RWPE2 (cell line): ENCODE measurements at regions not wholly inside any gene's neighbourhood (a gene's known extent, or its start where the extent isn't known, plus 50 kb on each side); places are given as distances from the start of the nearest gene placed in this dataset.
"Not testable (repeated sequence)": the region's sequence is repeated elsewhere in the genome, so short reads cannot be mapped to it uniquely, and the experiment has no call there.

Experiments
- ATAC-seq: fragments of 200-7000 bp; cut with Tn5 transposase; 3 replicates; pipeline ENCODE4 v1.9.1; 2021; ENCODE audit warnings: low read depth
- DNase-seq: peaks from one replicate; pipeline ENCODE4 v3.0.0-alpha.2; 2020; ENCODE audit warnings: low spot score
- H3K27ac ChIP-seq: fragments of 450-650 bp; 2 replicates; pipeline ENCODE4 v1.5.1; 2017; ENCODE audit warnings: mild to moderate bottlenecking; ENCODE audit not compliant: poor library complexity, severe bottlenecking
- H3K27me3 ChIP-seq: fragments of 250-450 bp; sonication (Bioruptor Pico); 2 replicates; pipeline ENCODE4 v1.5.1; 2021; ENCODE audit warnings: mild to moderate bottlenecking, moderate library complexity; ENCODE audit not compliant: insufficient read depth, poor library complexity, severe bottlenecking
- H3K36me3 ChIP-seq: fragments of 250-450 bp; sonication (Bioruptor Pico); 2 replicates; pipeline ENCODE4 v1.5.1; 2020; ENCODE audit warnings: low read depth, mild to moderate bottlenecking, moderate library complexity
- H3K4me1 ChIP-seq: fragments of 250-450 bp; sonication (Bioruptor Pico); 2 replicates; pipeline ENCODE4 v1.5.1; 2021; ENCODE audit warnings: mild to moderate bottlenecking, moderate library complexity; ENCODE audit not compliant: insufficient read depth, poor library complexity, severe bottlenecking
- H3K4me3 ChIP-seq: fragments of 250-450 bp; sonication (Bioruptor Pico); 2 replicates; pipeline ENCODE4 v1.5.1; 2021; ENCODE audit warnings: mild to moderate bottlenecking, moderate library complexity; ENCODE audit not compliant: severe bottlenecking
- H3K9me3 ChIP-seq: fragments of 250-450 bp; sonication (Bioruptor Pico); 2 replicates; pipeline ENCODE4 v1.5.1; 2021; ENCODE audit warnings: mild to moderate bottlenecking, moderate library complexity; ENCODE audit not compliant: severe bottlenecking

DNA sequence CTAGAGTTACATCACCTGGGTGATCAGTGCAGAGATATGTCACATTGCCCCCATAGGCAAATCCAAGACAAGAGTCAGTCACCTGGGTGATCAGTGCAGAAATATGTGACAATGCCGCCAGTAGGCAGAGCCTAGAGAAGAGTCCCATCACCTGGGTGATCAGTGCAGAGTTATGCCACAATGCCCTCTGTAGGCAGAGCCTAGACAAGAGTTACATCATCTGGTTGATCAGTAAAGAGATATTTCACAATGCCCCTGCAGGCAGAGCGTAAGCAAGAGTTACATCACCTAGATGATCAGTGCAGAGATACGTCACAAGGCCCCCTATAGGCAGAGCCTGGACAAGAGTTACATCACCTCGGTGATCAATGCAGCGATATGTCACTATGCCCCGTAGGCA, 63.3 kb upstream of the FRG2B start:
- H3K4me3 ChIP-seq, H3K4me1 ChIP-seq, H3K9me3 ChIP-seq, DNase-seq, H3K27me3 ChIP-seq, H3K27ac ChIP-seq, ATAC-seq, H3K36me3 ChIP-seq: not testable (repeated sequence)

DNA sequence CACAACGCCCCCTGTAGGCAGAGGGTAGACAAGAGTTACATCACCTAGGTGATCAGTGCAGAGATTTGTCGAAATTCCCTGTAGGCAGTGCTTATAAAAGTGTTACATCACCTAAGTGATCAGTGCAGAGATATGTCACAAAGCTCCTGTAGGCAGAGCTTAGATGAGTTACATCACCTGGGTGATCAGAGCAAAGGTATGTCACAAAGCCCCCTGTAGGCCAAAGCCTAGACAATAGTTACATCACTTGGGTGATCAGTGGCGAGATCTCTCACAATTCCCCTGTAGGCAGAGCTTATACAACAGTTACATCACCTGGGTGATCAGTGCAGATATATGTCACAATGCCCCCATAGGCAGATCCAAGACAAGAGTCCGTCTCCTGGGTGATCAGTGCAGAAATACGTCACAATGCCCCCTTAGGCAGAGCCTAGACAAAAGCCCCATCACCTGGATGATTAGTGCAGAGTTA, 61.9 kb upstream of the FRG2B start:
- H3K4me3 ChIP-seq, H3K4me1 ChIP-seq, H3K9me3 ChIP-seq, H3K36me3 ChIP-seq, DNase-seq, H3K27me3 ChIP-seq, H3K27ac ChIP-seq: not testable (repeated sequence)
- ATAC-seq, result peak; percentile 31

DNA sequence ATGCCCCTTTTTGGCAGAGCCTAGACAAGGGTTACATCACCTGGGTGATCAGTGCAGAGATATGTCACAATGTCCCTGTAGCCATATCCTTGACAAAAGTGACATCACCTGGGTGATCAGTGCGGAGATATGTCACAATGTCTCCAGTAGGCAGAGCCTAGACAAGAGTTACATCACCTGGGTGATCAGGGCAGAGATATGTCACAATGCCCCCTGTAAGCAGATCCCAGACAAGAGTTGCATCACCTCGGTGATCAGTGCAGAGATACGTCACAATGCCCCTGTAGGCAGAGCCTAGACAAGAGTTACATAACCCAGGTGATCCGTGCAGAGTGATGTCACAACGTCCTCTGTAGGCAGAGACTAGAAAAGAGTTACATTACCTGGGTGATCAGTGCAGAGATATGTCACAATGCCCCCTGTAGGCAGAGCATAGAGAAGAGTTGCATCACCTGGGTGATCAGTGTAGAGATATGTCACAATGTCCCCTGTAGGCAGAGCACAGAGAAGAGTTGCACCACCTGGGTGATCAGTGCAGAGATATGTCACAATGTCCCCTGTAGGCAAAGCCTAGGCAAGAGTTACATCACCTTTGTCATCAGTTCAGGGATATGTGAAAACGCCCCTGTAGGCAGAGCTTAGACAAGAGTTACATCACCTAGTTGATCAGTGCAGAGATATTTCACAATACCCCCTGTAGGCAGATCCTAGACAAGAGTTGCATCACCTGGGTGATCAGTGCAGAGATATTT, 61.3 kb upstream of the FRG2B start:
- H3K4me3 ChIP-seq, H3K27ac ChIP-seq, H3K36me3 ChIP-seq, H3K9me3 ChIP-seq, DNase-seq, H3K4me1 ChIP-seq, H3K27me3 ChIP-seq: not testable (repeated sequence)
- ATAC-seq, result peak; percentile 68

DNA sequence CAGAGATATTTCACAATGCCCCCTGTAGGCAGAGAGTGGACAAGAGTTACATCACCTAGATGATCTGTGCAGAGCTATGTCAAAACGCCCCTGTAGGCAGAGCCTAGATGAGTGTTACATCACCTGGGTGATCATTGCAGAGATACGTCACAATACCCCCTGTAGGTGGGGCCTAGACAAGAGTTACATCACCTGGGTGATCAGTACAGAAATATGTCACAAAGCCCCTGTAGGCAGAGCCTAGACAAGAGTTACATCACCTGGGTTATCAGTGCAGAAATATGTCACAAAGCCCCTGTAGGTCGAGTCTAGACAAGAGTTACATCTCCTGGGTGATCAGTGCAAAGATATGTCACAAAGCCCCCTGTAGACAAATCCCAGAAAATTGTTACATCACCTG, 60.4 kb upstream of the FRG2B start:
- not testable (repeated sequence) for DNase-seq, H3K4me3 ChIP-seq, H3K27ac ChIP-seq, H3K4me1 ChIP-seq, H3K9me3 ChIP-seq, H3K36me3 ChIP-seq, H3K27me3 ChIP-seq
- peak; percentile 13; the same call in 1 of the 3 replicates for ATAC-seq
